Activated CD4-positive, alpha-beta T cell treated with anti-CD3 and anti-CD28 coated beads, Interleukin-2, Interleukin-6, amounts not matched to agents 100 ng/mL and 50 ng/mL, durations not matched to agents 16 hours and 8 hours (primary cell): ENCODE measurements at regions not wholly inside any gene's neighbourhood (a gene's known extent, or its start where the extent isn't known, plus 50 kb on each side); places are given as distances from the start of the nearest gene placed in this dataset.
"Not testable (repeated sequence)": the region's sequence is repeated elsewhere in the genome, so short reads cannot be mapped to it uniquely, and the experiment has no call there.

Experiments used
- DNase-seq: peaks from one replicate; pipeline ENCODE4 v3.0.0-alpha.2; 2020

DNA sequence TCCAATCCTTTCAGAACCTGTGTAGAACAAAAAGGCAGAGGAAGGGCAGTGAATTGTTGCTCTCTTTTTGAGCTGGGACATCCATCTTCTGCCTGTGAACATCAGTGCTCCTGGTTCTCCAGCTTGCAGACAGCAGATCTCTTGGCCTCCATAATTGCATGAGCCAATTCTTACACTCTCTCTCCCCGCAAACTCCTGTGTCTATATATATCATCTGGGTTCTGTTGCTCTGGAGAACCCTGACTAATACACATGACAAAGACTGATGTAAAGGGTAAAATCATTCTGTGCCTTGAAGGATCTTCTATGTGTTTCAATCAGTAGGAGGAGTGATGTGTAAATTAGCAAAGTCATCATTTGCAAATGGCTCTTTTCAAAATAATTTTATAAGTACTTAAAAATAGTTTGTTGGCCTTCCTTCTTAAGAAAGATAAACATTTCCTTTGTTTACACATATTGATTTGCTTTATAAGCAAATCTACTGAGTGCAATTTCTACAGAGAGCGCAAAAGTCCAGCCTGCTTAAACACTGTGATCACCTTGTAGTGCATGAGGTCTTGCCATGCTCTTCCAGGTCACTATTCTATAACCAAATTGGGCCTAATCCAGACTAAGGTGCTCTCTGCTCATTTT lies 154.9 kb upstream of the ANKRD28 start:
- DNase-seq, result no peak

DNA sequence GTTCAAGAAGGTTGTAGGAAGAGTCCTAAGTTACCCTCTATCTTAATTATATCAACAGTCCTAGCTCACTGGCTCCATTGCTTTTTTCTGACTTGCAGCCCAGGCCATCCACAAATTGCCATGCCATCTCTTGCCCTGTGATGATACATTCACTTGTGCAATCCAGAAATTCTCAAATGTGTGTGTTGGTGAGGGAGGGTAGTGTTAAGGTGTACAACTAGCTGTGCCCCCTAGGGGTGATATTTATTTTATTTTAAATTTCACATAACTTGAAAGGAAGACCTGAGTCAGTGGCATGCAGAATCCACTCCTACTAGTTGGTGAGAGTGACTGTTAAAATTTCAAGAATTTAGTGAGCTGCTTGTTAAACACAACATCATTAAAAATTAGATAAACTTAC lies 156.1 kb upstream of the ANKRD28 start:
- peak; percentile 17 for DNase-seq

DNA sequence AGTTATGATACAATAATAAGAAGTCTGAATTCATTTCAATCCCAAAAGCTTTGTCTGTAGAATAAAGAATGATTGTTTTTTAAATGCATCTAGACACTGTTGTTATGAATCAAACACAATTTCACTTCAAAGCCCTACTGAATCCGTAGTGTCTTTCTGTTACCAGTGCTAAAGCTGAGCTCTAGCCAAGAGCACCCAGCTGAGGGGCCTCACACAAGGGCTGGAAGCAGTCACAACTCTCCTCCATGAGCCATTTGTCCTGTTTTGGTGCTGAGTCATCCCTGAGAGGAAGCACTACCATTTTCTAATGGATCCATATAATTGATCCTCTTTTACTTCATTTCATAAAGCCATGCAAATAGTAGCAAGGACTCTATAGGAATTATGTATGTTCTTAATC lies 158.2 kb upstream of the ANKRD28 start:
- no peak for DNase-seq

DNA sequence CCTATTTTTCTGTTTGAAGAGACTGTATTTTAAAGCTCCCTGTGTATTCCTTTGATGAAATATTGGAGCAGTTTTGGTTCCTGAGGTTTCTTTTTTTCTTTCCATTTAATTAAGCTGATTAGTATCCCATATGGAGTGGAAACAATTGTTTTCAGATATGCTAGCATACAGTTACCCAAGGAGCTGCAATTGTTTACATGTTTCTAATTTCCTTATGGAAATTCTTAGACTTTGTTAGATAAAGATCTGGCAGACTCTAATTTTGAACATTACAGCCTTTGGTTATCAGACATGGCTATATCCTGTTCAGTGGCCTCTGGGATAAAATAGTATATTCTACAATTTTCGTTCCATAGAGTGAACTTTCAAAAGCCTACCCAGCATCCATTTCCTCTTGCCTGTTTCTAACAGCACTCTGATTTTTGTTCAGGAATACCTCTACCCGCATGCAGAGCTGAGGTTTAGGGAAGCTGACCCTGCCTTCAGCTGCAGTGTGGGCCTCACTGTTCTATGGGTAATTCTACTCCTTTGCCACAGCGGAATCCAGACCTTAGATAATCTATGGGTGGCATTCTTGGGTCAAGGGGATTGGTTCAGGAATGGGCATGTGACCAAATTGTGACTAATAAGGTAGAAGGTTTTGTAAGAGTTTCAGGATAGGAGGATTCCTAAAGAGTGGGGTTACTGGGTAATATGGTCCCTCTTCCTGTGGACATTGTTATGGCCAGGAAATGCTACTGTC lies 161.1 kb upstream of the ANKRD28 start:
- no peak for DNase-seq

DNA sequence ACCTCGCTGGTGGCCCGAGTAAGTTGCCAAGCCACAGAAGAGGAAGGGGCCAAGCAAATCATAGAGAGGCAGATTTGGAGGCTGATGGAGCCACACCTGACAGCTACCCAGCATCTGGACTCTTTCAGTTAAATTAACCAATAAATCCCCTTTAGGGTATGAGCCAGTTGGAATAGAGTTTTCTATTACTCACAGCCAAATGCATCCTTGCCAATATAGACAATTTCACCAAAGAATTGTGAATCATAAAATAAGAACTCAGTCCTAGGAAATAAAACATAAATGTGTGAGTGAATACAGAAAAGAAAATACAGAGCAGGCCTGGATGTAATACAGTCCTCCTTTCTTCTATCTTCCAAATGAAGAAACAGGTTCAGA lies 161.6 kb upstream of the ANKRD28 start:
- no peak for DNase-seq

DNA sequence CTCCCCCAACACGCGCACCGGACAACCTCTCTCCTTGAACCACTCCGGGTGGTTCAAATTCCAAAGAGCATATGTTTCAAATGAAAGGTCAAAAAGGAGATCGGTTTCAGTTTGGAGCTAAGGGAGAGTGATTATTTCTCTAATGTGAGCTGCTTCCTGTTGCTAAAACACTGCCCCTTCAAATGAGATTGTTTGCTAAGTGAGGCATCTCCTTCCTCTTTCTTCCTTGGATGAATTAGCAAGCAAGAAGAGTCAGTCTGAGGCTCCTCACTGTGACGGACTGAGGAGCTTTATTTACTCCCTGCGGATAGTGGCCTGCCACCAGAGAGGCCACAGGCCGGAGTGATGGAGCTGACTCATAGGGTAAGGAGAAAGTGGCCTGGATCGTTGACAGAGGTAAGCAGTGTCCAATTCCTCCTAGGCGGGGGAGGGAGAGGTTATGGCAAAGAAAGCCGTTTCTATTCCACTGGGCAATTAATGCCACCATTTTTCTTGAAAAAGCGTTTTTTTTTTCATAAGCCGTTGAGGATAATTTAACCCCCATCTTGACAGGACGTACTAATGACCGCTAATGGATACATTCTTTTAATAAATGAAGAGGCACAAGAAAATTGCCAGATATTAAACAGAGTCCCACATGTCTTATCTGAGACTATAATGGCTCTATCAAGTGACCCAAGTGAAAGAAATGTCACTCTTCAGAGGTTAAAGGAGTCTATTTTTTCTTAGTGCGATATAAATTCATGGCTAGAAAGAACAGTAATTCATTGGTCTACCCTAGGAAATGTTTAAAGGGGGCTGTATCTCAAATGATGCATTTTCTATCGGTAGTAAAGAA lies 167.0 kb upstream of the ANKRD28 start:
- no peak for DNase-seq

DNA sequence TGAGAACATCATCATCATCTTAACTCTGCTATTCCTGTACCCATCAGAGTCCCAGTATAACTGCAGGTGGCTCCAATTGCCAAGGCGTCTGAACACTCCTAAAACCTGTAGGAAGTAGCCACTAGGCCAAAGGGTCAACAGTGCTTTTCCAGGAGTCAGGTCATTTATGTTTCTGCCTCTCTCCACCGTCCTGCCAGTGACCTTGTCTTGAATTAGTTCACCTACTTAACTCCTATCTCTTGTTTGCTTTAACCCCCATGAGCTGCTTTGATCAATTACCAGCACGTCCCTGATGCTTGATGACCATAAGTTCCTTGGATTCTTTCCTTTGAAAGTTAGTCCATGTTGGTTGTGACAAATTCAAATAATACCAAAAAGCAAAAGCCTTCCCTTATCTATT lies 169.8 kb upstream of the ANKRD28 start:
- DNase-seq, result no peak

DNA sequence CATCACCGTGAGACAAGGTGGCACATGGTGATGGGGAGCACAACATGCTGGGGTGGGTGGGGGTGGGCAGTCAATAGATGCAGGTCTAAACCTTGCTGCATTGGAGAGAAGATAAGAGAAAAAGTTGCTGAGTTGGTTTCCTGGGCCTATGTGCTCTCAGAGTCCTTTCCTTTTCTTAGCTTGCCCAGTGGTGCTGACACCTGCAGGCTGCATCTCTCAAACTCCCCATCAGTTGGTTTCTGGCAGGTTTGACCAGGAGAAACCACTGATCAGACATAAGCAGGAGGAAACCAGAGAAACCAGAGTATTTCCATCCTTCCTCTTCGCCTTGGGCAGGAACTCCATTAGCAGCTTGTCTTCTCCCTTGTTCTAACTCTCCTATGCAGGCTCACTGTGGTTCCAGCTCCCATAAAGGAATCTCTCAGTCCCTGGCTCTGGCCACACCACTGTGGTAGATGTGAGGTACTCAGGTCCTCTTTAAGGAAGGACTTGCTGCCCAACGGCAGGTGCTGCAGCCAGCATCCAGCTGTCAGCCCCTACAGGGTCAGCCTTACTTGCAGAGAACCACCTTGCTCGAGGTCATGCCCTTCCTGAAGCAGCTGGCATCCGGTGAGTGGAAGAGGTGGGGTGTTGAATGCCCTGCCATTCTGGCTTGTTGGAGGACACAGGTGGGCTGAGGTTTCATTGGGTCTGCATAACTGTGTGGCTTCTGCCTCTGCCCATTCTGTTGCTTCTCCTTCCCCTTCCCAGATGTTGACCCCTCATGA lies 172.3 kb upstream of the ANKRD28 start:
- DNase-seq, result no peak

DNA sequence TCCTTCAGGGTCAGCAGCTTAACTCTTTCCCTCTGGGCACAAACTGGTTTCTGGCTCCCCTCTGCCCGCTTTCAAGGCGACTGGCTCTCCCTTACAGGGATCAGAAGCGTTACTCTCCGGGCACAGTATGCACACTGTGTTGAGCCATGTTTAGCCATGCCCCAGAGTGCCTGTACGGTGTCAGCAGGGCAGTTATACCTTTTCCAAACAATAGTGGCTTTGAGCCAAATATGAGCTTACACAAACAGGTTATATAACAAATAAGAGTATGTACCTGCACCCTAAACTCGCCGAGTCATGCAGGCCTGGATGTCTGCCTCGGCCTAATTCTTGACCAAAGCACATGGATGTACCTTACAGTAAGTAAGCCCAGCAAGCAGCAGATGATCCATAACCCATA lies 175.6 kb upstream of the ANKRD28 start:
- DNase-seq, result no peak

DNA sequence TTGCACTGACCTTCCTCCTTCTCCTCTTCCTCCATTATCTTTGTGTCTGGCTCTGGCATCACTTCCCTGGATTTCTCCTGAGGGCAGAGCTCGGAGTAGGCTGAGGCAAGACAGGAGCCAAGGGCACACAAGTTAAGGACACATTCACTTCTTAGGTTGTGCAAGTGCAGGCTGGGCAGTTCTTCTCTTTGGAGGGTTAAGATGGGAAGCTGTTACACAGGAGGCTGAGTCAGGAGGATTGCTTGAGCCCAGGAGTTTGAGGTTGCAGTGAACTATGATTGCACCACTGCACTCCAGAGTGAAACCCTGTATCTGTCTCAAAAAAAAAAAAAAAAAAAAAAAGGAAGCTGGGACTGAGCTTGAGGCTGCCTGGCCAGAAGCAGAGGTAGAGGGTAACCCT lies 176.2 kb upstream of the ANKRD28 start:
- no peak for DNase-seq

DNA sequence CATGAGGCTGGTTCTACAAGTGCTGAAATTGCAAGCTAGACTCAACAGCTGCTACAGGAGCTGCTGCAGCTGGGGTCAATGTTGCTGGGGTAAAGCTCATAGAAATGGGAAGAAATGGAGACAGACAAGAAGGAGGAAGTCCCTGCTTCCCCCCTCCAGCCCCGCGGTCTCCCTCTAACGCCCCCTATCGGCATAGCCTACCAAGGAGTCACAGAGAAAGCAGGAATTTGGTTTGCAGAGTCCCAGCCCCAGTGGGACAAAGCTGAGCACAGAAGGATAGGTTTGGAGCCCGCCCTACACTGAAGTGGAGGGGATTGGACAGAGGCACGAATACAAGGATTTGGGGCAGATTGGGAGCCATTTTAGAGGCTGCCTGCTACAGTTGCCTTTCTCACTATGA lies 176.9 kb upstream of the ANKRD28 start:
- DNase-seq, result no peak

DNA sequence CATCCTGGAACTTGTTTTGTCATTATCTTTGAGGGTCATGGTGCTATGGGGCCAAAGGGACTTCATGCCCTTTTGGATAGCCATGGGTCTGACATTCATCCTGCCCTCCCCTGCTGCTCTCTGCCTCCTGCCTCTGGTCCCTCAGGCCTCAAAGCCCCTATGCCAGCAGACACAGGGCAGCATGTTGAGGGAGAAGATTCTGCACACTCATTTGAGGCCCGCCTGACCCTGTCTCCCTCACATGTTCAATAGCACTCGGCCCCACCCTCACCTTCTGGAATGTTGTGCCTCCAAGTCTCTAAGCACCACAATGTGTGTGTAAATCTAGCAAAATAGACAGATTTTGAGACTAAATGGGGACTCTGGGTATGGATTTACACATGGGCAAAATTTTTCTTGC lies 178.7 kb upstream of the ANKRD28 start:
- DNase-seq, result no peak

DNA sequence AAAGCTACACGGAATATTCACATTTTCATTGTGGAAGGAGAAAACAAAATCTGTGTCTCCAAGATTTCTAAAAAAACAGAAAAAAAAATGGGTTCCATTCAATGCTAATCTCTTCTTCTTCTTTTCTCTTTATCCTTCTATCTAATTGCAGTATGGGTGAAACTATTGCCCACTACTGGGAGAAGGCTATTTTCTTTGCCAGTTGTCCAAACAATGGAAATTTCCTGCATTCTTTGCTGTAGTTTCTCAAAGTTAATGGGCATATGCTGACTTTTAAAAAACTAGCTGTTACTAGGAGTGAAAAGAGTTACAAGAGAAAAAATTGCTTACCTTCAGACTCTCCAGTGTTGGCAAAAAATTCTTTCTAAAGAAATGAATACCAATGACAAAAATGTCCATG lies 179.3 kb upstream of the ANKRD28 start:
- DNase-seq, result no peak

DNA sequence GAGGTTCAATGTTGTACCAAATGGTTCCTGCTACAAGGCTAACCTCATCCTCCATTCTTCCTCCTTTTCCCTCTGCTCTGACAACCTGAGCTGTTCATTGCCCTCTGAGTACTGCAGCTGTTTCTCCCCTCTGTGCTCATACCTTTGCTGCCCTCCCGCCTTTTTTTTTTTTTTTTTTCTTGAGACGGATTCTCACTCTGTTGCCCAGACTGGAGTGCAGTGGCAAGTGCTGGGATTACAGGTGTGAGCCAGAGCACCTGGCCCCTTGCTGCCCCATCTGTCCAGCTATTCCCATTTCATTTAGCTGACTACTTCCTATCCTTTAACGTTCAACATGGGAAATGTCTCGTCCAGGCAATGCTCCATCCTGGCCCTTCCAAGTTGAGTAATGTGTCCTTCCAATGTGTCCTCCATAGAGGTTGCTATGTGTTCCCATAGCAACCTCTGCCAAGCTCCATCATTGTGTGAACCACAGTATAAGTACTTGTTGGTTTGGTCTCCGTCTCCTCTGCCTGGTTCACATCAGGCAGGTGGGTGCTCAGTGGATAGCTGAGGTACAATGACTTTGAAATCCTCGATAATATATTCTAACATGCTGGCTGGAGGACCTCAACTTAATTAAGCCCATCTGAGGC lies 179.9 kb upstream of the ANKRD28 start:
- DNase-seq, result no peak

DNA sequence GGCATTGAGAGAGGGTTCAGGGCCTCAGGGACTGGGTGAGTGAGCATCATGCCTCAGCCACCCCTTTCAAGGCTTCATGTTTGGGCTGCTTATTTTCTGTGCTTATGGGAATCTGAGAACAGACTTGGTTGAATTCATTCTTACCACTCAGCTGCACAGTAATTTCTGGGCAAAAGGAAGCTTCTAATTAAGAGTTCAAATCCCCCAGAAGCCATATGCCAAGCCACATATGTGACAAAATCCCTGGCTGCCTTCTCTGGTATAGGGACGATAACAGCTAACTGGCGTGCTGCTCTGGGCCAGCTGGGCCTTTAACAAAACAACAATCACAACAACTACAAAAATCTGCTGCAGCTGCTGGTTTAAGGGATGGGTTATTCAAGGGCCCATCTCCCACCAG lies 181.0 kb upstream of the ANKRD28 start:
- DNase-seq, result no peak

DNA sequence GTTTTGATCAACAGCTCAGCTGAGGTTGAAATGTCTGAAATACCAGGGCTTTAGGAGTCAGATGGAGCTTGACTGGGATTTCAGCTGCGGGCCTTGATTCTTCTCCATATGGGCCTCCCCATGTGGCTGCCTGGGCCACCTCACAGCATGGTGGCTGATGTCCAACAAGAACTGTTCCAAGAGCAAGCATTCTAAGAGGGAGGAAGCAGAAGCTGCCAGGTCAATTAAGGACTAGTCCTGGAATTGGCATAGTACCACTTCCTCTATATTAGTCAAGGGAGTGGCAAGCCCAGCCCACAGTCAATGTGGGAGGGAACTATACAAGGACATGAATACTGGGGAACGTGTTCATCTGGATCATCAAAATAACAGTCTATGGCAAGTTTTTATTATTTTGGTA lies 181.7 kb upstream of the ANKRD28 start:
- no peak for DNase-seq

DNA sequence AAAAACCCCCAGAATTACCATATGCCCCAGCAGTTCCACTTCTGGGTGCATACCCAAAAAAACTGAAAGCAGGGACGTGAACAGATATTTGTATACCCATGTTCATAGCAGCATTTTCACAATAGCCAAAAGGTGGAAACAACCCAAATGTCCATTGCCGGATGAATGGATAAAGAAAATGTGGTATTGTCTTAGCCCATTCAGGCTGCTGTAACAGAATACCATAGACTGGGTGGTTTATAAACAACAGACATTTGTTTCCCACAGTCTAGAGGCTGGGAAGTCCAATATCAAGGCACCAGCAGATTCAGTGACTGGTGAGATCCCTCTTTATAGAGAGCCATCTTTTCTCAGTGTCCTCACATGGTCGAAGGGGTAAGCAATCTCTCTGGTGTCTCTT lies 182.1 kb upstream of the ANKRD28 start:
- DNase-seq, result no peak

DNA sequence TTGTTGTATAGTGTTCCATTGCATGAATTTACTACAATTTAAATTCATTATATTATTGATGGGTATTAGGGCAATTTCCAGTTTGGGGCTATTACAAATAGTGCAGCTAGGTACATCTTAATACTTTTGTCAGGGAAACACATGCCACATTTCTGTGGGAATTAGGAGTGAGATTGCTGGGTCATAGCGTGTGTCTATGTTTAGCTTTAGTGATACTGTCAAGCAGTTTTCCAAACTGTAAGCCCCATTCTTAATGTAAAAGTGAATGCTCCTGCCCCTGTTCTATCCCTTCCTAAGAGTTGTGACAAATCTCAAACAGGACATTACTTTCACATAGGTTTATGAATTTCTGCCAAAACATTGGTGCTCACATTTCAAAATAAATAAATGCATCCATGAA lies 184.5 kb upstream of the ANKRD28 start:
- DNase-seq, result no peak

DNA sequence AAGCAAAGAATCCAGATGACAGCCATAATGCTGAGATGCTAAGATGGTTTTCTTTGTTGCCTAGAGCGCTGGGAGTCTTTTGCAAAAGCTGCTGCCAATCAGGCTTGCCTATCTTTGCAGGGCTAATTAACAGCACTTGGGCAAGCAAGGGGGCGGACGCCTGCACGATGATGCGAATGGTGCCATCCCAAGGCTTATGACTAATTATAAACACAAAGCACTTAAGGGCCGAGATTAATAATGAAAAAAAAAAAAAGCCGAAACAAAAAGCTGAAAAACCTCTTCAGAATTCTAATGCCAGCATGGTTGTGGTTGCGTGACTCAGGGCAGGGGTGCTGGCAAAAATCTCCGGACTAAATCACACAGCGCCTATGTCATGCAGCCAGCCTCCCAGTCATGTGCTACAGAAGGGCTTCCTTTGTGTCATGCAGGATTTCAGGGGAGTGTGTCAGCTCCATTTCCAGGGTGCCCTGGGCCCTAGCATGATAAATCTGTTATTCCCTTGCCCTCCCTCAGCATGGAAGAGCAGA lies 185.0 kb upstream of the ANKRD28 start:
- no peak for DNase-seq

DNA sequence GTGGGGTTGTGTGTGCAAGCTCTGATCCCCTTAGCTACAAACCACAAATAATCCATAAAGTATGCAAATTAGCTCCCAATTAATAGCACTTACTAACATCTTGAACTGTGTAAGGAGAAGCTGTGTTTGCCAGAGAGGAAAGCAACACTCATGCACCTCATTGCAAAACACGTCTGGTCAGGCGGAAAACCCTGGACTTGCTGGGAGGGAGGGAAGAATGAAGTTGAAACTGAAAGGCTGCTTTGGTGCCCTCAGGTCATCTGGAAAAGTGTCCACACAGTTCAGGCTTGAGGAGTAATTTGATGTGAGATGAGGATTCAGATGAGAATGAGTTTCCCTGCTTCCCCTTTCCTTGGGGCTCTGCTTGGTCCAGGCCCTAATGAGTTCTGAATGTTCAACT lies 185.5 kb upstream of the ANKRD28 start:
- no peak for DNase-seq

DNA sequence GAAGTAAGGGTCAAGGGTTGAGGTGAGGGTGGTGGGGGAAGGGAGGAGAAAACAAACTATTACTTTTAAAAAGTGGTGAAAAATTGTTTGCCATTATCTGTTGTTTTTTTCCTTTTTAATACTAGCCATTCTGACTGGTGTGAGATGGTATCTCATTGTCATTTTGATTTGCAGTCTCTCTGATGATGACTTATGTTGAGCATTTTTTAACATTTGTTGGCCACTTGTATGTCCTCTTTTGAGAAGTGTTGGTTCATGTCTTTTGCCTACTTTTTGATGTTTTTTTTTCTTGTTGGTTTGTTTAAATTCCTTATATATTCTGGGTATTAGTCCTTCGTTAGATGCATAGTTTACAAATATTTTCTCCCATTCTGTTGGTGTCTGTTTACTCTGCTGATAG lies 185.9 kb upstream of the ANKRD28 start:
- no peak for DNase-seq

DNA sequence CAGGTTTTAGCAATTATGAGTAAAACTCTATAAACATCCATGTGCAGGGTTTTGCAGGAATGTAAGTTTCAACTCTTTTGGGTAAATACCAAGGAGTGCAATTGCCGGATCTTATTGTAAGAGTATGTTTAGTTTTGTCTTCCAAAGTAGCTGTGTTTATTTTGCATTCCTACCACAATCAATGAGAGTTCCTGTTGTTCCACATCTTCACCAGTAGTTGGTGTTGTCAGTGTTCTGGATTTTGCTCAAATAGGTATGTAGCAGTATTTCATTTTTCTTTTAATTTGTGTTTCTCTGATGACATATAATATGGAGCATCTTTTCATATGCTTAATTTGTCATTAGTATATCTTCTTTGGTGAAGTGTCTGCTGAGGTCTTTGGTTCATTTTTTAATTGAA lies 185.1 kb upstream of the GALNT15 start:
- DNase-seq, result no peak

DNA sequence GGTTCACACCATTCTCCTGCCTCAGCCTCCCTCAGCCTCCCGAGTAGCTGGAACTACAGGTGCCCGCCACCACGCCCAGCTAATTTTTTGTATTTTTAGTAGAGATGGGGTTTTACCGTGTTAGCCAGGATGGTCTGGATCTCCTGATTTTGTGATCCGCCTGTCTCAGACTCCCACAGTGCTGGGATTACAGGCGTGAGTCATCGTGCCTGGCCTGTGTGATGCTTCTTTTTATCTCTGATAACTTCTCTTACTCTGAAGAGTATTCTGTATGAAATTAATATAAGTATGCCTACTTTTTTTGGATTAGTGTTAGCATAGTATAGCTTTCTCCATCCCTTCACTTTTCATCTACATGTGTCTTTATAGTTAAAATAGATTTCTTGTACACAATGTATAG lies 180.8 kb upstream of the GALNT15 start:
- DNase-seq, result not testable (repeated sequence)
